SK-N-SH (cell line): ENCODE measurements at regions not wholly inside any gene's neighbourhood (a gene's known extent, or its start where the extent isn't known, plus 50 kb on each side); places are given as distances from the start of the nearest gene placed in this dataset.

Source experiments
- CTCF ChIA-PET: fragments of 300-600, 350-600 bp; formaldehyde crosslinking; extraction: SDS; loops from one replicate; lab custom pipeline; 2021; lab: Yijun Ruan, JAX
- POLR2A ChIA-PET: fragments of 350-600 bp; sonication (Branson Sonifier 250); formaldehyde crosslinking; extraction: SDS; loops from one replicate; lab custom pipeline; 2020; ENCODE audit warnings: antibody characterized with exemption, inconsistent platforms; lab: Yijun Ruan, JAX
- DNase-seq: peaks from one replicate; pipeline ENCODE4 v3.0.0; 2012
- H2AFZ ChIP-seq: fragments of 200-600 bp; sonication (generic); 2 replicates; pipeline ENCODE4 v1.8.1; 2016; ENCODE audit warnings: antibody characterized with exemption, mild to moderate bottlenecking, low read depth
- H3F3A ChIP-seq: fragments of 200-600 bp; sonication (generic); replicated peaks from 2 replicates; pipeline ENCODE3; 2016; ENCODE audit warnings: antibody characterized with exemption, mild to moderate bottlenecking; ENCODE audit not compliant: insufficient read depth
- H3K27ac ChIP-seq, 2 experiments: fragments of 200-500 bp in 1 of 2; fragments of 200-600 bp in 1 of 2; sonication (Bioruptor generic) in 1 of 2; sonication (generic), shearing (Covaris generic) in 1 of 2; 2 replicates each; pipeline versions ENCODE4 v1.5.1 to v1.6.1; 2014 to 2016; ENCODE audit warnings: low read depth in 2 of 2, inconsistent platforms in 1 of 2, low read length in 1 of 2, mild to moderate bottlenecking in 1 of 2, mixed read lengths in 1 of 2
- H3K27me3 ChIP-seq: fragments of 200-600 bp; sonication (generic), shearing (Covaris generic); 2 replicates; pipeline ENCODE4 v1.6.1; 2016; ENCODE audit warnings: mixed run types; ENCODE audit not compliant: insufficient read depth
- H3K36me3 ChIP-seq, 2 experiments: fragments of 200-500 bp in 1 of 2; fragments of 200-600 bp in 1 of 2; sonication (Bioruptor generic) in 1 of 2; sonication (generic) in 1 of 2; replicated peaks in 1 of 2; 2 replicates each; pipeline versions ENCODE3 to v1.5.1; 2014 to 2016; ENCODE audit warnings: low read length in 1 of 2, mild to moderate bottlenecking in 1 of 2; ENCODE audit not compliant: insufficient read depth in 2 of 2, control insufficient read depth in 1 of 2
- H3K4me1 ChIP-seq, 2 experiments: fragments of 200-500 bp in 1 of 2; fragments of 200-600 bp in 1 of 2; sonication (Bioruptor generic) in 1 of 2; sonication (generic), shearing (Covaris generic) in 1 of 2; 2 replicates each; pipeline versions ENCODE4 v1.5.1 to v1.6.1; 2014 to 2016; ENCODE audit warnings: low read depth in 1 of 2, low read length in 1 of 2, mixed run types in 1 of 2; ENCODE audit not compliant: insufficient read depth in 2 of 2, control insufficient read depth in 1 of 2
- H3K4me2 ChIP-seq: fragments of 200-600 bp; sonication (generic), shearing (Covaris generic); 2 replicates; pipeline ENCODE4 v1.6.1; 2017; ENCODE audit warnings: mixed run types
- H3K4me3 ChIP-seq, 2 experiments: fragments of 200-500 bp in 1 of 2; fragments of 200-600 bp in 1 of 2; sonication (Bioruptor generic) in 1 of 2; sonication (generic), shearing (Covaris generic) in 1 of 2; 2 replicates each; pipeline versions ENCODE4 v1.5.1 to v1.8.1; 2014 to 2016; ENCODE audit warnings: low read depth in 2 of 2, inconsistent platforms in 1 of 2, low read length in 1 of 2, mild to moderate bottlenecking in 1 of 2, mixed read lengths in 1 of 2, moderate library complexity in 1 of 2
- H3K79me2 ChIP-seq: fragments of 200-600 bp; sonication (generic); 2 replicates; pipeline ENCODE4 v1.8.1; 2017; ENCODE audit warnings: mild to moderate bottlenecking; ENCODE audit not compliant: insufficient read depth
- H3K9ac ChIP-seq: fragments of 200-600 bp; sonication (generic); 2 replicates; pipeline ENCODE4 v1.6.1; 2017; ENCODE audit warnings: mixed run types
- H3K9me2 ChIP-seq: fragments of 200-600 bp; sonication (generic); 2 replicates; pipeline ENCODE4 v1.6.1; 2017; ENCODE audit warnings: mixed run types
- H3K9me3 ChIP-seq: fragments of 200-600 bp; sonication (generic); 2 replicates; pipeline ENCODE4 v1.6.1; 2017; ENCODE audit warnings: mixed run types, mild to moderate bottlenecking, moderate library complexity
- H4K20me1 ChIP-seq: fragments of 200-600 bp; sonication (generic); 2 replicates; pipeline ENCODE4 v1.6.1; 2017; ENCODE audit warnings: mild to moderate bottlenecking, mixed run types; ENCODE audit not compliant: insufficient read depth
- CHD2 ChIP-seq: fragments of 150-350 bp; IDR thresholded peaks from 2 replicates; pipeline ENCODE4 v1.6.1; 2018; ENCODE audit warnings: low read length; ENCODE audit not compliant: partially characterized antibody
- ELF1 ChIP-seq: IDR thresholded peaks from 2 replicates; pipeline ENCODE4 v1.4.0; 2012
- EZH2phosphoT487 ChIP-seq: fragments of 200-600 bp; sonication (generic); IDR thresholded peaks from 2 replicates; pipeline ENCODE4 v1.6.1; 2017; ENCODE audit warnings: low read depth, mixed run types, mild to moderate bottlenecking, antibody characterized with exemption, moderate library complexity, borderline replicate concordance
- FOSL2 ChIP-seq: IDR thresholded peaks from 2 replicates; pipeline ENCODE4 v1.4.0; 2012; ENCODE audit warnings: low read depth, mild to moderate bottlenecking, moderate library complexity, borderline replicate concordance
- FOXJ3 ChIP-seq: sonication (generic); formaldehyde crosslinking; IDR thresholded peaks from 2 replicates; pipeline ENCODE4 v1.5.1; 2020; ENCODE audit warnings: mild to moderate bottlenecking, missing genetic modification reagents
- FOXM1 ChIP-seq: IDR thresholded peaks from 2 replicates; pipeline ENCODE4 v1.4.0; 2012; ENCODE audit warnings: low read depth, mild to moderate bottlenecking
- GATA2 ChIP-seq: sonication (generic); formaldehyde crosslinking; IDR thresholded peaks from 2 replicates; pipeline ENCODE4 v1.5.0; 2020; ENCODE audit warnings: mild to moderate bottlenecking, missing genetic modification reagents
- IRF3 ChIP-seq: fragments of 150-350 bp; IDR thresholded peaks from 2 replicates; pipeline ENCODE4 v1.6.1; 2016; ENCODE audit warnings: mild to moderate bottlenecking, low read depth, low read length
- JUND ChIP-seq: IDR thresholded peaks from 2 replicates; pipeline ENCODE4 v1.4.0; 2012
- NRF1 ChIP-seq: IDR thresholded peaks from 2 replicates; pipeline ENCODE4 v1.6.1; 2012; ENCODE audit warnings: low read depth, mild to moderate bottlenecking, low read length
- PBX3 ChIP-seq: IDR thresholded peaks from 2 replicates; pipeline ENCODE4; 2012
- REST ChIP-seq: IDR thresholded peaks from 2 replicates; pipeline ENCODE4 v1.6.1; 2012; ENCODE audit warnings: mild to moderate bottlenecking, low read depth, low read length, moderate library complexity
- RXRA ChIP-seq: IDR thresholded peaks from 2 replicates; pipeline ENCODE4 v1.4.0; 2012; ENCODE audit warnings: low read depth, mild to moderate bottlenecking, borderline replicate concordance
- SIN3A ChIP-seq: IDR thresholded peaks from 2 replicates; pipeline ENCODE4 v1.6.1; 2012; ENCODE audit warnings: low read depth, mild to moderate bottlenecking, low read length, moderate library complexity, borderline replicate concordance
- TAF1 ChIP-seq: IDR thresholded peaks from 2 replicates; pipeline ENCODE4 v1.6.1; 2012; ENCODE audit warnings: low read depth, mild to moderate bottlenecking, low read length, moderate library complexity, borderline replicate concordance
- TCF12 ChIP-seq: IDR thresholded peaks from 2 replicates; pipeline ENCODE4 v1.4.0; 2012
- USF1 ChIP-seq: IDR thresholded peaks from 2 replicates; pipeline ENCODE4 v1.4.0; 2012; ENCODE audit warnings: low read depth, borderline replicate concordance
- USF2 ChIP-seq: fragments of 150-350 bp; IDR thresholded peaks from 2 replicates; pipeline ENCODE4 v1.6.1; 2017; ENCODE audit warnings: antibody characterized with exemption, low read length, low read depth, borderline replicate concordance
- YY1 ChIP-seq: IDR thresholded peaks from 2 replicates; pipeline ENCODE4 v1.4.0; 2012; ENCODE audit warnings: low read depth, mild to moderate bottlenecking
- ZBTB33 ChIP-seq: IDR thresholded peaks from 2 replicates; pipeline ENCODE4 v1.4.0; 2012; ENCODE audit warnings: low read depth, borderline replicate concordance

- no peaks in the 10 kb centered on the region for H3K36me3 ChIP-seq
- H3K4me2 ChIP-seq = no peak overlapping the region
- H2AFZ ChIP-seq = no peak overlapping the region
- no peak for DNase-seq
- H3F3A ChIP-seq = no peaks in the 10 kb centered on the region
- TF ChIP-seq JUND = no peak
- TF ChIP-seq USF1 = no peak
- TF ChIP-seq PBX3 = no peak
- TF ChIP-seq FOXJ3 (CRISPR knock-in tag) = no peak
- no peak for TF ChIP-seq ELF1
- no peak for TF ChIP-seq RXRA
- no peak for TF ChIP-seq NRF1
- no peak for TF ChIP-seq SIN3A
- no peak for TF ChIP-seq FOSL2
- no peak for TF ChIP-seq ZBTB33
- no peak for TF ChIP-seq REST
- no peak for TF ChIP-seq GATA2 (CRISPR knock-in tag)
- no peak for TF ChIP-seq TCF12
- TF ChIP-seq TAF1 = no peak
- TF ChIP-seq USF2 = no peak
- TF ChIP-seq IRF3 = no peak
- no peak for TF ChIP-seq CHD2
- TF ChIP-seq YY1 = no peak
- TF ChIP-seq FOXM1 = no peak
- no peak for TF ChIP-seq EZH2phosphoT487
- CTCF ChIA-PET = no interaction called here
- H3K4me3 ChIP-seq = no peak overlapping the region
- H3K9me2 ChIP-seq = no peaks in the 10 kb centered on the region
- H3K79me2 ChIP-seq = no peaks in the 10 kb centered on the region
- H3K27ac ChIP-seq = no peak overlapping the region
- POLR2A ChIA-PET = no interaction called here
- no peaks in the 10 kb centered on the region for H3K9me3 ChIP-seq
- no peaks in the 10 kb centered on the region for H4K20me1 ChIP-seq
- no peak overlapping the region for H3K9ac ChIP-seq
- no peaks in the 10 kb centered on the region; the same call in 1 of the 2 replicates for H3K27me3 ChIP-seq
- H3K4me1 ChIP-seq = no peaks in the 10 kb centered on the region
Observed at GRCh38 chr5:39711821-39712220, 287.0 kb upstream of the DAB2 start.
